AG04450 (cell line): ENCODE measurements at regions not wholly inside any gene's neighbourhood (a gene's known extent, or its start where the extent isn't known, plus 50 kb on each side); places are given as distances from the start of the nearest gene placed in this dataset.

ENCODE experiments used
- CTCF ChIA-PET: fragments of 300-600, 350-600 bp; formaldehyde crosslinking; extraction: SDS; loops from one replicate; lab custom pipeline; 2022; ENCODE audit warnings: antibody characterized with exemption, inconsistent platforms; lab: Charles Lee
- POLR2A ChIA-PET: fragments of 350-600 bp; formaldehyde crosslinking; extraction: SDS; loops from one replicate; lab custom pipeline; 2021; ENCODE audit warnings: antibody characterized with exemption, inconsistent platforms; lab: Yijun Ruan, JAX
- DNase-seq: peaks from one replicate; pipeline ENCODE4 v3.0.0-alpha.2; 2011; ENCODE audit warnings: low read depth, low spot score
- H3K27ac ChIP-seq: one replicate; pipeline ENCODE4 v1.5.1; 2012; ENCODE audit warnings: low read depth, low read length, control low read depth
- H3K27me3 ChIP-seq: one replicate; pipeline ENCODE4 v1.6.0; 2012; ENCODE audit warnings: low read length; ENCODE audit not compliant: control insufficient read depth, insufficient read depth
- H3K4me3 ChIP-seq: 2 replicates; pipeline ENCODE4 v1.5.1; 2011; ENCODE audit warnings: mild to moderate bottlenecking, low read depth, low read length, control low read depth
- H3K9me3 ChIP-seq: 2 replicates; pipeline ENCODE4 v1.5.1; 2012; ENCODE audit warnings: low read length; ENCODE audit not compliant: control insufficient read depth, insufficient read depth
- CTCF ChIP-seq: IDR thresholded peaks from 2 replicates; pipeline ENCODE4 v1.5.1; 2011; ENCODE audit warnings: low read depth, low read length, control low read depth, inconsistent platforms

- ChIA-PET CTCF (interaction anchor here (0.5 kb wide), 1 partner anchor 16 kb away, joined by 3 read pairs; no protein-coding TSS in a partner anchor), POLR2A (interaction anchor here (0.6 kb wide), 1 partner anchor 436 kb away, joined by 3 read pairs; no protein-coding TSS in a partner anchor)
- no peak for TF ChIP-seq CTCF
- DNase-seq = no peak
- Histone ChIP-seq H3K4me3 (no peak overlapping the region), H3K9me3 (peaks cover 4% of the 10 kb centered on the region; the same call in 1 of the 2 replicates), H3K27me3 (no peaks in the 10 kb centered on the region), H3K27ac (no peak overlapping the region)
These were observed 224.8 kb downstream of the SIPA1L2 start for GRCh38 chr1:232404981-232405731.

GRCh38 chr1:232404227-232404626 is 225.7 kb downstream of the SIPA1L2 start:
- ChIA-PET CTCF (no interaction called here), POLR2A (no interaction called here)
- no peak overlapping the region for H3K4me3 ChIP-seq
- no peak overlapping the region for H3K27ac ChIP-seq
- H3K27me3 ChIP-seq = no peaks in the 10 kb centered on the region
- no peak for DNase-seq
- no peaks in the 10 kb centered on the region; the same call in 1 of the 2 replicates for H3K9me3 ChIP-seq
- no peak for TF ChIP-seq CTCF

- H3K4me3 ChIP-seq = no peak overlapping the region
- CTCF ChIA-PET = no interaction called here
- no peak for TF ChIP-seq CTCF
- no peaks in the 10 kb centered on the region for H3K27me3 ChIP-seq
- H3K9me3 ChIP-seq = no peaks in the 10 kb centered on the region
- DNase-seq = no peak
- H3K27ac ChIP-seq = no peak overlapping the region
- POLR2A ChIA-PET = no interaction called here
These were observed 226.8 kb downstream of the SIPA1L2 start for GRCh38 chr1:232403017-232403714.

DNA sequence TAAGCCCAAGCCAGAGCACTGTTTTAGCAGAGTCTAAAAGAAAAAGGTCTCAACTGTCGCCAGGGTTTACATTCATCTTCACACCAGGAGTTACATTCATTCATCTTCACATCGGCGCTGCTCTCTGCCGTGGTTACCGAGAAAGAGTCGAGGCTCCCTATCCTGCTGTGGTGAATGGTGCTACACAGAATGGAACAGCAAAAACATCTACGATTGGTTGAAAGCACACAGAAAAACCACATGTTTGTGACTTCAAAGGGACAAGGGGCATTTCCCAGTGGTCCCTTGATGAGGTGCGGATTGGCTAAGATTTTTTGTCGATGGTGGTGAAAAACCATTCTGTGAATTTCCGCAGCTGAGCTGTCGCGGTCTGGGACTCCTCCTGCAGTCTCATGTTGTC is 231.1 kb downstream of the SIPA1L2 start:
- Histone ChIP-seq H3K27ac (no peak overlapping the region), H3K4me3 (no peak overlapping the region), H3K27me3 (no peaks in the 10 kb centered on the region), H3K9me3 (no peaks in the 10 kb centered on the region)
- POLR2A ChIA-PET = no interaction called here
- DNase-seq = no peak
- no peak for TF ChIP-seq CTCF
- CTCF ChIA-PET = no interaction called here
